ENCODE measurements at regions not wholly inside any gene's neighbourhood (a gene's known extent, or its start where the extent isn't known, plus 50 kb on each side); places are given as distances from the start of the nearest gene placed in this dataset.

DNA sequence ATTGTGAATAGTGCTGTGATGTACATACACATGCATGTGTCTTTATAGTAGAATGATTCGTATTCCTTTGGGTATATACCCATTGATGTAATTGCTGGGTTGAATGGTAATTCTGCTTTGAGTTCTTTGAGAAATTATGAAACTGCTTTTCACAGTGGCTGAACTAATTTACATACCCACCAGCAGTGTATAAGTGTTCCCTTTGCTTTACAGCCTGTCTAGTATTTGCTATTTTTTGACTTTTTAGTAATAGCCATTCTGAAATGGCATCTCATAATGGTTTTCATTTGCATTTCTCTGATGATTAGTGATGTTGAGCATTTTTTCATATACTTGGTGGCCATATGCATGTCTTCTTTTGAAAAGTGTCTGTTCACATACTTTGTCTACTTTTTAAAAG is 54.5 kb upstream of the FAM78B start:
- no peak for DNase-seq

- DNase-seq, result no peak
These were observed 67.1 kb upstream of the FAM78B start for GRCh38 chr1:166233750-166234366.

- no peak for DNase-seq
These were observed 68.9 kb upstream of the FAM78B start for GRCh38 chr1:166235728-166236127.

DNA sequence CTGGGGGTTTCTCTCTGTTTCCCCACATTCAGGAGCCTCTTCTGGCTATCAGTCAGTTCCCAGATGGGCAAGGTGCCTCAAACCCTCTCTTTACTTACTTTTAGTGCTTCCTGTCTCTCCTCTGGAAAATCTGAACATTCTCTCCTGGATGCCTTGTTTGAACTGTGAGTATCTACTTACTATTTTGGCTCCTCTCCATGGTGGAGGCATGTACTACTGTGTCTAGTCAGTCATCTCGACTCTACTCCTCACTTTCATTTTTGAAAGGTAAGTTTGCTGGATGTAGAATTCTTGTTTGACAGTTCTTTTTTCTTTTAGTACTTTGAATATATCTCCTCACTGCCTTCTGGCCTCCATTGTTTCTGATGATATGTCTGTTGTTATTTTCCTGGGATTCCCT is 70.9 kb upstream of the FAM78B start:
- DNase-seq, result no peak

DNA sequence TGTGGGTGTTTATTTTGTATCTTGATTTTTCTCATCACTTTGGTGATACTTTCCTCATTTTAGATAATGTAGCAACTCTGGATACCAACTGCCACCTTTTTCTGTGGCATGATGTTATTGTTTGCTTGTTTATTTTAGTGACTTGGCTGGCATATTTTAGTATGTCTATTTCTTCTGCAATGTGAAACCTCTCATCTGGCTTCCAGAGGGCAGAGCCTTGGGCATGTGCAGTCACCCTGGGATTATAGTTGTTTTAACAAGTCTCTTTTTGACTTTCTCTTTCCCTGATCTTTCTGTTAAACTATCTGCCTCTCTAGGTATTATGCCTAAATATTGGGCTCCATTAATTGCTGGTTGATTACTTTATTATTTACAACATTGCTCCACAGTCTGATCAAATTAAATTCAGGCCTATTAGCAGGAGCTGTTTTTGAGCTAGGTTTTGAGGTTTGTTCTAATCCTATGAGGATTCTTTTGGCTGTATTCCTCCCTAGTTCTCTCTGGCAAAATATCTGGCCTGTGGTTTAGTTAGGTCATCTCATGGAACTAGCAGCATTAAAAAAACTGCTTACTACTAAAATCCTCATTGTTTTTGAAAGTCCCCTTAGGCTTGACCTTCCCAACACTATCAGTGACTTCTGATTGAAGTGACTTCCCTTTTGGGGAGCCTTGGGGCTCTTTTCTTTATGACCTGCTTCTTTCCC is 86.4 kb upstream of the FAM78B start:
- DNase-seq, result no peak

DNA sequence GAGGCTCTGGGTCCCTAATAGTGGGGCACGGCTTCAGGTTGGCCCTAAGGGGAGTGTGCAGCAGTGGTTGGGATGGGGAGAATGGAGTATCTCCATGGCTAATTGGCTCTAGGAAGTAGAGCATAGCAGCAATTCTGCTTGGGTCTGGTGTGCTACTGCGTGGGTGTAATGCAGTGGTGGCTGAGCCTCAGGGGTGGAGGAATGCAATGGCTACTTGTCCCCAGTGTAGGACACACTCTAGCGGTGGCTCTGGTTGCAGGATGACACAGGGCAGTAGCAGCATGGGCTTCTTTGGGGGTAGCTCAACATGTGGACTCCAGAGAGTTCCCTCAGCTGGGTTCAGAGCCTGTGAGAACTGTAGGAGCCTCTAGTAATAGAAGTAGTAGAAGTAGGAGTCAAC is 91.2 kb upstream of the FAM78B start:
- DNase-seq, result no peak

DNA sequence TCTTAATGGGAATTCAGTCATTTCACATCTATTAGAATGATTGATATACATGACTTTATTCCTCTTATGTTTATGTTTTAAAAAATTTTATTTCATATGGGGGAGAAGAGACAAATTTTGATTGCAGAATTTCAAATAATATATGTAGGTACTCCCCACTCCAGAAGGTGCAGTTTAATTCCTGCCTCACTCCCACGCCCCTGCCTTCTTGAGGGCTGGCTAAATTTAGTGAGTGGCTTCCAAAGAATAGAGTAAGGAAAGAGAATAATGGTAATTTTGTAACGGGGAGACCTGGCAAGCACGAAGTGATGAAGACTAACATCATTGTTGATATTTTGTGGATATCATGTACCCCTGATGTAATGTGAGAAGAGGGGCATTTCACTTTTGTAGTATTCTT is 94.7 kb upstream of the FAM78B start:
- no peak for DNase-seq

DNA sequence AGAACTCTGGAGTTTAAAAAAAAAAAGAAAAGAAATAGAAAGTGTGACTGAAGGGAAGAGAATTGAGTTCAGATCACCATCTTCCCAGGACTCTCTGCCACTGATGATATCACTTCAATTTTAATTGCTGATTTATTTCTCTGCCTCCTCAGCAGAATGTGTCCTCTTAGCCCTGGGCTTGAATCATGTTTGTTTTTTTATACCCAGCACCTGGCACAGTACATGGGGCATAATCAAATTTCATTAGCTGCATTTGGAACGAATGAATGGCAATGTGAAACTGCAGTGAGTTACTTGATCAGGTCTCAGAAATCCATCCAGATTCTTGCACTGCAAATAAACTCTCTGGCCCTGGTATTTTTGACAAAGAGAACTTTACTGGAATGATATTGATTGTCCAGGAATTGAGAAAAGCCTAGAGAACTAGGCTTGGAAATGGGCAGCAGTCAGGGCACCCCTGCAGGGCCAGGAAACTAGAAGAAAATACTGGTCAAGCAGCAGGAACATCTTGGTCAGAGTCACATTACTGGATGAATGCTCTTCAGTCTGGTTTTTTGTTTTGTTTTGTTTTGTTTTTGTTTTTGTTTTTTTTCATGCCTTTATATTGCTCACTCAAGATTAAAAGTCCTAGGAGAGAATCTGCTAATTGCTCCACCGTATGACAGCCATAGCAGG is 103.8 kb upstream of the FAM78B start:
- no peak for DNase-seq

DNA sequence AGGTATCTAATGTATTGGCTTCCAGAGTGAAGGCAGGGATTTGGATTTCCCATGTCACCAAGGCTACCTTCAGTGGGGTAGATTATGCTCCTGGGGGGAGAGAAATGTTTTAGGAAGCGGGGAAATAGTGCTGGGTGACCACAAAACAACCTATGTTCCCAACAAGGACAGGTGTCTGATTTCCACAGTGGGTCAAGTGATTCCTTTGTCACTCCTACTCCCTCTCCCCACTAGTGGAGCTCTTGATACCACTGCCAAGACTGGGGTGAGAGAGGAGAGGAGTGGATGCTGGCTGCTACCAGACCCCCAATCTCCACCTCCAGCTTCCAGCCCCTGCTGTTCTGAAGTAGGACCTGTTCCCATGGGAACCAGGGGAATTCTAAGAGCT is 104.3 kb upstream of the FAM78B start:
- DNase-seq, result no peak

GRCh38 chr1:166272155-166272554 is 105.4 kb upstream of the FAM78B start:
- no peak for DNase-seq

GRCh38 chr1:166272851-166273250 is 106.0 kb upstream of the FAM78B start:
- DNase-seq, result no peak

DNA sequence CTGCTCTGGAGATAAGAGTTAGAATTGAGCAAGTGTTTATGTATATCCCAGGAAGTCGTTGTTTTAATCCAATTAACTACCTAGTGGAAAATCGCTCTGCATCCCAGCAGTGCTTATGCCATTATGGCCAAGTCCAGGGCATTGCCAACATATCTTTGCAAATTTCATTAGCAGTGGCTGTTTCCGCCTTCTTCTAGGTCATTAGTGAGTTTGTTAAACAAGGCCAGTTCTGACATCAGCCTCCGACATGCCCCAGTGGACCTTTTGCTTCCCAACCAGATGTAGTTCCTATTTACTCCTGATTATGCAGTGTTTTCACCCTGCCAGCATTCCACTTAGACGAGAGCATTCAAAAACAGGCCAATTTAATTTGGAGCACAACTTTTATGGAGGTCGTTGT is 106.8 kb upstream of the FAM78B start:
- DNase-seq, result no peak

GRCh38 chr1:166282391-166283137 is 115.8 kb upstream of the FAM78B start:
- DNase-seq, result no peak

- DNase-seq, result no peak
These were observed 116.4 kb upstream of the FAM78B start for GRCh38 chr1:166283190-166283589.

DNA sequence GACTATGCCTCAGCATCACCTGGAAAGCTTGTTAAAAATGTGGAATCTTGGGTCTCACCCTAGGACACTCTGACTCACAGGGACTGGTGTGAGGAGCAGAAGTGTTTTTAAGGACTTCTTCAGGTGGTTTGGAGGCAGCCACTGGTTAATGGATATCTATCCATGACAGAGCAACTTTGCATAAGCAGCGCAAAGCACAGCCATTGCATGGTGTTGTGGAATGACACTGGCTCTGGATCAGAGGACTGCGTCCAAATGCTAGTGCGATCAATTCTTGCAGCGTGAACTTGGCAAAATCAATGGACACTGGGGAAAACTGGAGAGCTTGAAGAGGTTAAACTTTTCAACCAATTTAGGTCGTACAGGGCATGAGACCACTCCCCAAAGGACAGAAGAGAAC is 116.8 kb upstream of the FAM78B start:
- DNase-seq, result no peak

GRCh38 chr1:166289309-166290050 is 122.7 kb upstream of the FAM78B start:
- DNase-seq, result no peak

DNA sequence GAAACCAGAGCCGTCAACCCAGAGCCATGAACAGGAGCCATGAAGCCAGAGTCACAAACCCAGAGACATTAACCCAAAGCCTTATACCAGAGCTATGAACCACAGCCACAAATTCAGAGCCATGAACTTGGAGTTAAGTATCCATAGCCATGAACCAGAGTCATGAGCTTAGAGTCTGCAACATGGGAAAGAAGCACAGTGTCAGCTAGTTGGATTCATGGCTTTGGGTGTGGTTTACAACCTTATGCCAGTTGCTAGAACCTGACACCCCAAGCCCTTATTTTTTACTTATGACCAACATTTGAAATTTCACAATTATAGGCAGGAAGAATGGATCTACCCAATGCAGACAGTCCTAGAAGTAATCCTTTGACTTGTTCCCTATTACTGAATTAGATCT is 128.9 kb upstream of the FAM78B start:
- DNase-seq, result no peak

- no peak for DNase-seq
These were observed 131.2 kb upstream of the FAM78B start for GRCh38 chr1:166297993-166298392.

- no peak for DNase-seq
These were observed 134.0 kb upstream of the FAM78B start for GRCh38 chr1:166300767-166301166.

GRCh38 chr1:166302989-166303758 is 136.4 kb upstream of the FAM78B start:
- DNase-seq, result no peak

DNA sequence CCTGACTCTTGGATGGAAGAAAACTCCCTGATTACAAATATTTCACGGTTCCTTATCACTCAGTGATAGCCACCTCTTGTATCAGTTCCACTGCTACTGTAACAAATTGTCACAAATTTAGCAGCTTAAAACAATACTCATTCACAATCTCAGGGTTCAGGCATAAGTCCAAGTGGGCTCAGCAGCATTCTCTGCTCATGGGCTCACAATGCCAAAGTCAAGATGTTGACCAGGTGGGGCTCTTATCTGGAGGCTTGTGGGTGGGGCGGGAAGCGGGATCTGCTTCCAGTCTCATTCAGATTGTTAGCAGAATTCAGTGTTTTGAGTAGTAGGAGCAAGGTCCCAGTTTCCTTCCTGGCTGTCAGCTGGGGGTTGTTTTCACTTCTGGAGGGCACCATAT is 137.3 kb upstream of the FAM78B start:
- no peak for DNase-seq

- no peak for DNase-seq
These were observed 138.6 kb upstream of the FAM78B start for GRCh38 chr1:166305371-166305770.
